HEK293 (cell line): ENCODE measurements at regions not wholly inside any gene's neighbourhood (a gene's known extent, or its start where the extent isn't known, plus 50 kb on each side); places are given as distances from the start of the nearest gene placed in this dataset.
A peak's percentile ranks its signal among the peaks of the same experiment; 100 is the strongest.

Experiments
- CTCF ChIA-PET: fragments of 350-600 bp; formaldehyde crosslinking; extraction: SDS; loops from one replicate; lab custom pipeline; 2021; ENCODE audit warnings: antibody characterized with exemption; lab: Yijun Ruan, JAX
- POLR2A ChIA-PET: fragments of 300-600 bp; formaldehyde crosslinking; extraction: SDS; loops from one replicate; lab custom pipeline; 2020; ENCODE audit warnings: antibody characterized with exemption, inconsistent platforms; lab: Yijun Ruan, JAX
- H3K27ac ChIP-seq: fragments of 200-500 bp; sonication (Bioruptor generic); 2 replicates; pipeline ENCODE4 v1.5.1; 2014; ENCODE audit warnings: low read depth, low read length, control low read depth, inconsistent platforms; ENCODE audit errors: extremely low read depth
- H3K36me3 ChIP-seq, 2 experiments: fragments of 200-500 bp in 1 of 2; sonication (Bioruptor generic) in 1 of 2; 1 replicate in 1 of 2; 2 replicates in 1 of 2; pipeline ENCODE4 v1.5.1; 2014 to 2017; ENCODE audit warnings: inconsistent platforms in 2 of 2, low read length in 2 of 2; ENCODE audit not compliant: control insufficient read depth in 2 of 2, insufficient read depth in 1 of 2
- H3K4me1 ChIP-seq: fragments of 200-500 bp; sonication (Bioruptor generic); 2 replicates; pipeline ENCODE4 v1.5.1; 2014; ENCODE audit warnings: mild to moderate bottlenecking, low read length, inconsistent platforms; ENCODE audit not compliant: control insufficient read depth, insufficient read depth
- H3K4me3 ChIP-seq: 2 replicates; pipeline ENCODE4 v1.5.1; 2011; ENCODE audit warnings: low read depth, mild to moderate bottlenecking, control low read depth, low read length, moderate library complexity
- H3K9me3 ChIP-seq: fragments of 200-500 bp; sonication (Bioruptor generic); 2 replicates; pipeline ENCODE4 v1.5.1; 2014; ENCODE audit warnings: low read depth, low read length, inconsistent platforms; ENCODE audit not compliant: control insufficient read depth, insufficient read depth
- GLI4 ChIP-seq: fragments of 450-650 bp; formaldehyde crosslinking; IDR thresholded peaks from 2 replicates; pipeline ENCODE4 v1.5.1; 2016; ENCODE audit warnings: missing biosample characterization, missing genetic modification characterization
- IKZF3 ChIP-seq: fragments of 450-650 bp; IDR thresholded peaks from 2 replicates; pipeline ENCODE4 v1.5.0; 2018; ENCODE audit warnings: missing biosample characterization, mild to moderate bottlenecking, missing genetic modification characterization, moderate library complexity
- INSM2 ChIP-seq: fragments of 450-650 bp; formaldehyde crosslinking; IDR thresholded peaks from 2 replicates; pipeline ENCODE4 v1.5.1; 2016; ENCODE audit warnings: missing biosample characterization, missing genetic modification characterization
- KLF8 ChIP-seq: fragments of 450-650 bp; formaldehyde crosslinking; IDR thresholded peaks from 2 replicates; pipeline ENCODE4 v1.5.1; 2016; ENCODE audit warnings: missing biosample characterization, missing genetic modification characterization
- OSR2 ChIP-seq: fragments of 450-650 bp; formaldehyde crosslinking; IDR thresholded peaks from 2 replicates; pipeline ENCODE4 v1.5.1; 2016; ENCODE audit warnings: missing biosample characterization, missing genetic modification characterization
- SCRT2 ChIP-seq: fragments of 450-650 bp; formaldehyde crosslinking; IDR thresholded peaks from 2 replicates; pipeline ENCODE4 v1.5.1; 2016; ENCODE audit warnings: missing biosample characterization, missing genetic modification characterization
- ZBTB10 ChIP-seq: fragments of 450-650 bp; formaldehyde crosslinking; IDR thresholded peaks from 2 replicates; pipeline ENCODE4 v1.5.1; 2016; ENCODE audit warnings: missing biosample characterization, missing genetic modification characterization
- ZFHX2 ChIP-seq: fragments of 450-650 bp; formaldehyde crosslinking; conservative IDR thresholded peaks from 2 replicates; pipeline ENCODE4 v1.5.1; 2016; ENCODE audit warnings: missing biosample characterization, missing genetic modification characterization
- ZNF16 ChIP-seq: fragments of 450-650 bp; formaldehyde crosslinking; IDR thresholded peaks from 2 replicates; pipeline ENCODE4 v1.5.1; 2016; ENCODE audit warnings: low read depth, missing biosample characterization, missing genetic modification characterization
- ZNF169 ChIP-seq: fragments of 450-650 bp; formaldehyde crosslinking; IDR thresholded peaks from 2 replicates; pipeline ENCODE4 v1.5.1; 2016; ENCODE audit warnings: missing biosample characterization, missing genetic modification characterization
- ZNF19 ChIP-seq: fragments of 450-650 bp; formaldehyde crosslinking; IDR thresholded peaks from 2 replicates; pipeline ENCODE4; 2016; ENCODE audit warnings: missing biosample characterization, missing genetic modification characterization, low read depth
- ZNF248 ChIP-seq: fragments of 450-650 bp; formaldehyde crosslinking; IDR thresholded peaks from 2 replicates; pipeline ENCODE4 v1.5.1; 2017; ENCODE audit warnings: missing biosample characterization, missing genetic modification characterization
- ZNF26 ChIP-seq: fragments of 450-650 bp; formaldehyde crosslinking; IDR thresholded peaks from 2 replicates; pipeline ENCODE4 v1.5.1; 2016; ENCODE audit warnings: missing biosample characterization, missing genetic modification characterization
- ZNF341 ChIP-seq: fragments of 450-650 bp; formaldehyde crosslinking; IDR thresholded peaks from 2 replicates; pipeline ENCODE4; 2016; ENCODE audit warnings: low read depth, missing biosample characterization, missing genetic modification characterization
- ZNF362 ChIP-seq: fragments of 450-650 bp; formaldehyde crosslinking; IDR thresholded peaks from 2 replicates; pipeline ENCODE4 v1.5.1; 2016; ENCODE audit warnings: missing biosample characterization, missing genetic modification characterization
- ZNF423 ChIP-seq: fragments of 450-650 bp; formaldehyde crosslinking; IDR thresholded peaks from 2 replicates; pipeline ENCODE4 v1.5.1; 2016; ENCODE audit warnings: missing biosample characterization, missing genetic modification characterization
- ZNF555 ChIP-seq: fragments of 450-650 bp; formaldehyde crosslinking; conservative IDR thresholded peaks from 2 replicates; pipeline ENCODE4 v1.5.1; 2017; ENCODE audit warnings: missing biosample characterization, mild to moderate bottlenecking, missing genetic modification characterization, inconsistent platforms
- ZNF626 ChIP-seq: fragments of 450-650 bp; sonication (Bioruptor Pico); formaldehyde crosslinking; IDR thresholded peaks from 2 replicates; pipeline ENCODE4 v1.5.1; 2018; ENCODE audit warnings: missing biosample characterization, missing genetic modification characterization, inconsistent platforms
- ZNF76 ChIP-seq: fragments of 450-650 bp; formaldehyde crosslinking; IDR thresholded peaks from 2 replicates; pipeline ENCODE4; 2016; ENCODE audit warnings: low read depth, missing biosample characterization, missing genetic modification characterization, borderline replicate concordance
- TF ChIP-seq, protein P1 (sequence below): fragments of 450-650 bp; formaldehyde crosslinking; IDR thresholded peaks from 2 replicates; pipeline ENCODE4 v1.5.1; 2016; ENCODE audit warnings: missing biosample characterization, missing genetic modification characterization, low read depth

DNA sequence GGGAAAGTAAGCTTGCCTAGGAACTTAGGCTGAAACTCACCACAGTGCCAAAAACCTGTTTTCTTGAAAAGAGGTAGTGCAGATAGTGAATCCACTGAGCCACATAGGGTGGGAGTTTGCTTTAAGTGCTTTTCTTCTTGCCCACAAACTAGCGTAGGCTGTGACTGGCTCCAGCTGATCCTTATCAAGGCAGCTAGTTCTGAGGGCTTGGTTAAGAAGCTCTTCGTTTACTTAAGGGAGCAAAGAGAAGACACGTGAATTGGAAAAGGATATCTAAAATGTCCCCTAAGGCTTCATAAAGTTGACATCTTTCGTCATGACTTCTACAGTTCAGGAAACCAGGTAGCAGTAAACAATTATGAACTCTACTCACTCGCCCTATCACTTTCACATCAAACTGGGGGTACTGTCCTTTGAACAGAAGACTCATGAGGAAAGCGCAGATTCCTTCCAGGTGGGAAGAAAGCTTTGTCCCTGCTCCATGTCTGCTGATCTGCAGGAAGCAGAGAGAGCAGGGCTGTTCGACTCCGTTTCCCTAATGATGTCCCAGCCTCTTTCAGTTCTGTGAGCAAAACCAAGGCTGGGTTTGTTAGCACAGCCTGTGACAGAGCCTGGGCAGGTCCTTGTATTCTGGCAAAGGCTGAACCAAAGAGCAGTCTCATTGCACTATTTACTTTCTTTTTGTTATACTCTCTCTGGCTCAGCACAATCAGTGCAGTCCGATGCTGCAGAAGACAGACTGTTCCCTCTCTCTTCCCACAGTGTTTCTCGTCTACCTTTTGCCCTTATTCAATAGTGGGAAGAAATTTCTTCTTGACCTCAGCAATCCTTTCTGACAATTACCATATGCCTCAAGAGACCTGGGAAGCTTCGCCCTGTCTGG is 93.5 kb upstream of the ETV6 start (continued):
- TF ChIP-seq ZNF362 (tag by site-specific recombination) (no peak), ZNF76 (tag by site-specific recombination) (no peak), ZFHX2 (peak; percentile 78), INSM2 (no peak), ZNF26 (no peak), ZNF555 (tag by site-specific recombination) (no peak), OSR2 (tag by site-specific recombination) (0 out of 2 replicates have a peak, but pooled peaks have one; percentile 15), ZNF626 (tag by site-specific recombination) (no peak), ZNF16 (tag by site-specific recombination) (no peak), ZNF341 (peak; percentile 50), ZNF169 (tag by site-specific recombination) (no peak), ZBTB10 (no peak), ZNF19 (tag by site-specific recombination) (no peak), ZNF423 (tag by site-specific recombination) (no peak), SCRT2 (tag by site-specific recombination) (no peak)
- TF ChIP-seq, all 188 proteins: peak for 7

DNA sequence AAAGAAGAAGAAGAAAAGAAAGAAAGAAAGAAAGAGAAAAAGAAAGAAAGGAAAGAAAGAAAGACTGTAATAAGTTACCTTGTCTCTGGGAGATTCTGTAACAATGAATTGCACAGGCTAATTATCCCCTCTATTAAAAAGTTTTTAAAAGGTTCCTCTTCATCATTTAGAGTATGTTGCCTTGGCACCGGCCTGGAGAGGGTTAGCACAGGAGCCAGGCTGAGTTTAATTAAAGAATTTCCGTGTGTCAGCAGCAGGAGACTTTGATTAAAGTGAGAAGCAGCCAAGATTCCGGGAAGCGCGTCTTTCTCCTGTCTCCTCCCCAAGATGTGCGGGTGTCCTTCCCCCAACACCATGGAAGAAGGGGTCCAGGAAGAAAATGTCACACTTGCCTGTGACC is 92.8 kb upstream of the ETV6 start:
- ChIA-PET CTCF (interaction anchor here (1.1 to 1.6 kb wide), 2 partner anchors 23 to 476 kb away, joined by 3 to 9 read pairs; no protein-coding TSS in a partner anchor), POLR2A (no interaction called here)
- H3K27ac ChIP-seq: no peak overlapping the region
- no peaks in the 10 kb centered on the region for H3K4me1 ChIP-seq
- H3K4me3 ChIP-seq: no peak overlapping the region
- no peaks in the 10 kb centered on the region for H3K36me3 ChIP-seq
- no peaks in the 10 kb centered on the region for H3K9me3 ChIP-seq
- TF ChIP-seq KLF8 (tag by site-specific recombination): no peak
- no peak for TF ChIP-seq ZNF16 (tag by site-specific recombination)
- TF ChIP-seq GLI4 (tag by site-specific recombination): no peak
- TF ChIP-seq ZNF19 (tag by site-specific recombination): no peak
- TF ChIP-seq ZBTB10: no peak
- no peak for TF ChIP-seq INSM2
- no peak for TF ChIP-seq IKZF3 (tag by site-specific recombination)
- TF ChIP-seq, protein P1, sequence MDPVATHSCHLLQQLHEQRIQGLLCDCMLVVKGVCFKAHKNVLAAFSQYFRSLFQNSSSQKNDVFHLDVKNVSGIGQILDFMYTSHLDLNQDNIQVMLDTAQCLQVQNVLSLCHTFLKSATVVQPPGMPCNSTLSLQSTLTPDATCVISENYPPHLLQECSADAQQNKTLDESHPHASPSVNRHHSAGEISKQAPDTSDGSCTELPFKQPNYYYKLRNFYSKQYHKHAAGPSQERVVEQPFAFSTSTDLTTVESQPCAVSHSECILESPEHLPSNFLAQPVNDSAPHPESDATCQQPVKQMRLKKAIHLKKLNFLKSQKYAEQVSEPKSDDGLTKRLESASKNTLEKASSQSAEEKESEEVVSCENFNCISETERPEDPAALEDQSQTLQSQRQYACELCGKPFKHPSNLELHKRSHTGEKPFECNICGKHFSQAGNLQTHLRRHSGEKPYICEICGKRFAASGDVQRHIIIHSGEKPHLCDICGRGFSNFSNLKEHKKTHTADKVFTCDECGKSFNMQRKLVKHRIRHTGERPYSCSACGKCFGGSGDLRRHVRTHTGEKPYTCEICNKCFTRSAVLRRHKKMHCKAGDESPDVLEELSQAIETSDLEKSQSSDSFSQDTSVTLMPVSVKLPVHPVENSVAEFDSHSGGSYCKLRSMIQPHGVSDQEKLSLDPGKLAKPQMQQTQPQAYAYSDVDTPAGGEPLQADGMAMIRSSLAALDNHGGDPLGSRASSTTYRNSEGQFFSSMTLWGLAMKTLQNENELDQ (tag by site-specific recombination): no peak
- TF ChIP-seq ZNF248 (tag by site-specific recombination): no peak
